OCI-LY1 (cell line): ENCODE measurements at regions not wholly inside any gene's neighbourhood (a gene's known extent, or its start where the extent isn't known, plus 50 kb on each side); places are given as distances from the start of the nearest gene placed in this dataset.

Experiments used
- EZH2 ChIP-seq: fragments of 200-600 bp; sonication (generic), shearing (Covaris generic); IDR thresholded peaks from 2 replicates; pipeline ENCODE4 v1.8.0; 2017; ENCODE audit warnings: borderline replicate concordance, mixed run types, mild to moderate bottlenecking, antibody characterized with exemption, low read length, moderate library complexity, mixed read lengths
- TF ChIP-seq, protein P1 (sequence below): fragments of 200-600 bp; sonication (generic), shearing (Covaris generic); IDR thresholded peaks from 2 replicates; pipeline ENCODE4 v1.5.1; 2017; ENCODE audit warnings: mild to moderate bottlenecking, antibody characterized with exemption, low read length, moderate library complexity, mixed read lengths

DNA sequence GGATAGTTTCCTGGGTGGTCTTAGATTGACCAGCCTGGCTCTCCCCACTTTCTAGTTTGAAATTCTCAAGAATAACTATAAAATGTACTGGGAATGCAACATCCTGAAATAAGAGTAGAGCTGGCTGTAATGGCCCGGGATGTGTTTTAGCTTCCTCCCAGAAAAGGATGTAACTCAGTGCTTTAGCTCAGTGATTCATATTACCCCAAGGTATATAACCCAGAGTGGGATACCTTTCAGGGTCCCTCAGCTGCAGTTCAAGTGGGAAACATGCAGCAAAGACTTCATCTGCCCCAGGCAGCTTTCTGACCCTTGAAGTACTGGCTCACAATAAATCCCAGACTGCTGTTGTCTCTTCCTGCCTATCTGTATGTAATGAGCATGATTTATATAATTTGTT lies 666.7 kb upstream of the KCND2 start:
- TF ChIP-seq EZH2, result no peak
- TF ChIP-seq, protein P1, sequence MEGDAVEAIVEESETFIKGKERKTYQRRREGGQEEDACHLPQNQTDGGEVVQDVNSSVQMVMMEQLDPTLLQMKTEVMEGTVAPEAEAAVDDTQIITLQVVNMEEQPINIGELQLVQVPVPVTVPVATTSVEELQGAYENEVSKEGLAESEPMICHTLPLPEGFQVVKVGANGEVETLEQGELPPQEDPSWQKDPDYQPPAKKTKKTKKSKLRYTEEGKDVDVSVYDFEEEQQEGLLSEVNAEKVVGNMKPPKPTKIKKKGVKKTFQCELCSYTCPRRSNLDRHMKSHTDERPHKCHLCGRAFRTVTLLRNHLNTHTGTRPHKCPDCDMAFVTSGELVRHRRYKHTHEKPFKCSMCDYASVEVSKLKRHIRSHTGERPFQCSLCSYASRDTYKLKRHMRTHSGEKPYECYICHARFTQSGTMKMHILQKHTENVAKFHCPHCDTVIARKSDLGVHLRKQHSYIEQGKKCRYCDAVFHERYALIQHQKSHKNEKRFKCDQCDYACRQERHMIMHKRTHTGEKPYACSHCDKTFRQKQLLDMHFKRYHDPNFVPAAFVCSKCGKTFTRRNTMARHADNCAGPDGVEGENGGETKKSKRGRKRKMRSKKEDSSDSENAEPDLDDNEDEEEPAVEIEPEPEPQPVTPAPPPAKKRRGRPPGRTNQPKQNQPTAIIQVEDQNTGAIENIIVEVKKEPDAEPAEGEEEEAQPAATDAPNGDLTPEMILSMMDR, result no peak
